Ishikawa (cell line): ENCODE measurements at regions not wholly inside any gene's neighbourhood (a gene's known extent, or its start where the extent isn't known, plus 50 kb on each side); places are given as distances from the start of the nearest gene placed in this dataset.

Experiments
- CEBPB ChIP-seq: IDR thresholded peaks from 2 replicates; pipeline ENCODE4 v1.6.1; 2012
- CREB1 ChIP-seq: IDR thresholded peaks from 2 replicates; pipeline ENCODE4 v1.6.1; 2012; ENCODE audit warnings: low read depth
- EGR1 ChIP-seq: IDR thresholded peaks from 2 replicates; pipeline ENCODE4 v1.6.1; 2012
- EP300 ChIP-seq: IDR thresholded peaks from 2 replicates; pipeline ENCODE4 v1.6.1; 2012; ENCODE audit warnings: borderline replicate concordance
- FOXM1 ChIP-seq: IDR thresholded peaks from 2 replicates; pipeline ENCODE4 v1.6.1; 2012; ENCODE audit warnings: low read depth, borderline replicate concordance
- MAX ChIP-seq: IDR thresholded peaks from 2 replicates; pipeline ENCODE4 v1.6.1; 2012
- NFIC ChIP-seq: IDR thresholded peaks from 2 replicates; pipeline ENCODE4 v1.6.1; 2012
- RAD21 ChIP-seq: IDR thresholded peaks from 2 replicates; pipeline ENCODE4 v1.6.1; 2012; ENCODE audit warnings: low read depth
- REST ChIP-seq: IDR thresholded peaks from 2 replicates; pipeline ENCODE4 v1.6.1; 2012; ENCODE audit warnings: low read depth, mild to moderate bottlenecking
- TAF1 ChIP-seq: IDR thresholded peaks from 2 replicates; pipeline ENCODE4 v1.6.1; 2012; ENCODE audit warnings: low read depth, mild to moderate bottlenecking
- TCF12 ChIP-seq: IDR thresholded peaks from 2 replicates; pipeline ENCODE4 v1.6.1; 2012; ENCODE audit warnings: low read depth
- TEAD4 ChIP-seq: IDR thresholded peaks from 2 replicates; pipeline ENCODE4 v1.6.1; 2012
- YY1 ChIP-seq: IDR thresholded peaks from 2 replicates; pipeline ENCODE4 v1.6.1; 2012; ENCODE audit warnings: low read depth
- ZBTB7A ChIP-seq: IDR thresholded peaks from 2 replicates; pipeline ENCODE4 v1.6.1; 2012; ENCODE audit warnings: low read depth
- TF ChIP-seq, protein P1 (sequence below): IDR thresholded peaks from 2 replicates; pipeline ENCODE4 v1.6.1; 2012

DNA sequence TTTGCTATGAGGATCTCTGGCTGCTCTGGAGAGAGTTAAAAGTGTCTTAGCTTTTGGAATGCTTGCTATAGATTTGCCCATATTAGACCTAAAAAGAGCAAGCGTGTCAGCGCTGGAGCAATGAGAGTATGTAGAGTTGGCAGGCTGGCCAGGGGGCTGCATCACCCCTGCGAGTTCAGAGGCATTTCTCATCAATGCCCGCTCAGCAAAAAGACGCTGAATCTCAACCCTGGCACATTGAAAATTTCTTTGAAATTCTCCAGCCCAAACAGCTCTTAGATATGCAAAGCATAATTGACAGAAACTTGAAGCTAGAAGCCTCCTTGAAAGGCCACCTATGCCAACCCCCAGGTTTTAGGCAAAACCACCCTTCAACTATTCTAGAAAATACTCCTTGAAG is 135.5 kb upstream of the F3 start:
- TF ChIP-seq EGR1 (no peak), EP300 (no peak), CEBPB (no peak), CREB1 (no peak), TAF1 (no peak), ZBTB7A (no peak), NFIC (no peak), TCF12 (no peak), YY1 (no peak), MAX (no peak), RAD21 (no peak)
- TF ChIP-seq, protein P1, sequence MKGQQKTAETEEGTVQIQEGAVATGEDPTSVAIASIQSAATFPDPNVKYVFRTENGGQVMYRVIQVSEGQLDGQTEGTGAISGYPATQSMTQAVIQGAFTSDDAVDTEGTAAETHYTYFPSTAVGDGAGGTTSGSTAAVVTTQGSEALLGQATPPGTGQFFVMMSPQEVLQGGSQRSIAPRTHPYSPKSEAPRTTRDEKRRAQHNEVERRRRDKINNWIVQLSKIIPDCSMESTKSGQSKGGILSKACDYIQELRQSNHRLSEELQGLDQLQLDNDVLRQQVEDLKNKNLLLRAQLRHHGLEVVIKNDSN: no peak

- no peak for TF ChIP-seq CEBPB
- no peak for TF ChIP-seq EGR1
- TF ChIP-seq RAD21: no peak
- TF ChIP-seq NFIC: peak; percentile 44; the same call in 1 of the 2 replicates
- TF ChIP-seq YY1: no peak
- TF ChIP-seq, protein P1: no peak
- TF ChIP-seq FOXM1: no peak
- TF ChIP-seq EP300: peak; percentile 24; the same call in 1 of the 2 replicates
- TF ChIP-seq TEAD4: no peak
- peak; percentile 32; the same call in 1 of the 2 replicates for TF ChIP-seq MAX
- no peak for TF ChIP-seq REST
- TF ChIP-seq ZBTB7A: no peak
- no peak for TF ChIP-seq TAF1
- peak; percentile 27; the same call in 1 of the 2 replicates for TF ChIP-seq TCF12
- no peak for TF ChIP-seq CREB1
These were observed 135.1 kb upstream of the F3 start for GRCh38 chr1:94676686-94677085.

- TF ChIP-seq EGR1 (no peak), TAF1 (no peak), NFIC (no peak), MAX (no peak), TEAD4 (no peak), TCF12 (no peak), FOXM1 (no peak), CREB1 (no peak), EP300 (no peak), ZBTB7A (no peak)
- TF ChIP-seq, protein P1: no peak
These were observed 133.8 kb upstream of the F3 start for GRCh38 chr1:94675373-94675772.

- TF ChIP-seq REST (no peak), EGR1 (no peak), FOXM1 (no peak), CEBPB (no peak), TAF1 (no peak), TEAD4 (no peak), CREB1 (no peak), NFIC (no peak), EP300 (no peak), TCF12 (no peak), RAD21 (no peak)
These were observed 133.3 kb upstream of the F3 start for GRCh38 chr1:94674876-94675275.

GRCh38 chr1:94672934-94673333 is 131.4 kb upstream of the F3 start:
- TF ChIP-seq TAF1 (no peak), REST (no peak), EGR1 (no peak), NFIC (no peak), CREB1 (no peak), TEAD4 (no peak), RAD21 (no peak), ZBTB7A (no peak), MAX (no peak), CEBPB (no peak), FOXM1 (no peak), TCF12 (no peak), YY1 (no peak), EP300 (no peak)
- TF ChIP-seq, protein P1: no peak
